ENCODE measurements at regions not wholly inside any gene's neighbourhood (a gene's known extent, or its start where the extent isn't known, plus 50 kb on each side); places are given as distances from the start of the nearest gene placed in this dataset.

DNA sequence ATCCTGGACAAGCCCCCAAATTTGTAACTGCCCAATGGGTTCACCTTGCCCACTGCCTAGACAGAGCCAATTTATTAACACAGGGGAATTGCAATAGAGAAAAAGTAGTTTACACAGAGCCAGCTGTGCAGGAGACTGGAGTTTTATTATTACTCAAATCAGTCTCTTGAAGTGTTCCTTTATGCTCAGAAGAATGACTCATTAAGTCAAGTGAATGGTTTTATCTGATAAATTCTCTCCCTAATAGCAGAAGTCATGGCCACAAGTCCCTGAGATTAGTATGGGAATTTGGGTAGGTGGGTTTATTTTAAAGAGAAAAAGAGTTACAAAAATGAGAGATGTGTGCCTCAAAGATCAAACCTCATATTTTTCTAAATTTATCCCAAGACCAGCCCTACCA is 122.8 kb upstream of the NUDT4 start:
- no peak for TF ChIP-seq EZH2phosphoT487 (IDR thresholded peaks at IDR 0.05; ENCODE audit: borderline replicate concordance)
- TF ChIP-seq, protein P1, sequence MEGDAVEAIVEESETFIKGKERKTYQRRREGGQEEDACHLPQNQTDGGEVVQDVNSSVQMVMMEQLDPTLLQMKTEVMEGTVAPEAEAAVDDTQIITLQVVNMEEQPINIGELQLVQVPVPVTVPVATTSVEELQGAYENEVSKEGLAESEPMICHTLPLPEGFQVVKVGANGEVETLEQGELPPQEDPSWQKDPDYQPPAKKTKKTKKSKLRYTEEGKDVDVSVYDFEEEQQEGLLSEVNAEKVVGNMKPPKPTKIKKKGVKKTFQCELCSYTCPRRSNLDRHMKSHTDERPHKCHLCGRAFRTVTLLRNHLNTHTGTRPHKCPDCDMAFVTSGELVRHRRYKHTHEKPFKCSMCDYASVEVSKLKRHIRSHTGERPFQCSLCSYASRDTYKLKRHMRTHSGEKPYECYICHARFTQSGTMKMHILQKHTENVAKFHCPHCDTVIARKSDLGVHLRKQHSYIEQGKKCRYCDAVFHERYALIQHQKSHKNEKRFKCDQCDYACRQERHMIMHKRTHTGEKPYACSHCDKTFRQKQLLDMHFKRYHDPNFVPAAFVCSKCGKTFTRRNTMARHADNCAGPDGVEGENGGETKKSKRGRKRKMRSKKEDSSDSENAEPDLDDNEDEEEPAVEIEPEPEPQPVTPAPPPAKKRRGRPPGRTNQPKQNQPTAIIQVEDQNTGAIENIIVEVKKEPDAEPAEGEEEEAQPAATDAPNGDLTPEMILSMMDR (conservative IDR thresholded peaks at IDR 0.05; ENCODE audit: low read length): no peak
